ENCODE measurements at regions not wholly inside any gene's neighbourhood (a gene's known extent, or its start where the extent isn't known, plus 50 kb on each side); places are given as distances from the start of the nearest gene placed in this dataset.
"Not testable (repeated sequence)": the region's sequence is repeated elsewhere in the genome, so short reads cannot be mapped to it uniquely, and the experiment has no call there.

GRCh38 chr10:117747636-117748035 lies 205.1 kb downstream of the EMX2 start:
- no peak for DNase-seq (ENCODE audit: low read depth in 2 of 2)

GRCh38 chr10:117748058-117748457 lies 205.5 kb downstream of the EMX2 start:
- DNase-seq (ENCODE audit: low read depth in 2 of 2): no peak

GRCh38 chr10:117750616-117751015 lies 208.1 kb downstream of the EMX2 start:
- no peak for DNase-seq (ENCODE audit: low read depth in 2 of 2)

- no peak for DNase-seq (ENCODE audit: low read depth in 2 of 2)
These were observed 208.7 kb downstream of the EMX2 start for GRCh38 chr10:117751259-117751658.

GRCh38 chr10:117752103-117752502 lies 209.6 kb downstream of the EMX2 start:
- no peak for DNase-seq (ENCODE audit: low read depth in 2 of 2)

- no peak for DNase-seq (ENCODE audit: low read depth in 2 of 2)
These were observed 212.5 kb downstream of the EMX2 start for GRCh38 chr10:117754770-117755658.

GRCh38 chr10:117755659-117756014 lies 213.1 kb downstream of the EMX2 start:
- DNase-seq (ENCODE audit: low read depth in 2 of 2): no peak

GRCh38 chr10:117757086-117757720 lies 214.7 kb downstream of the EMX2 start:
- DNase-seq (ENCODE audit: low read depth in 2 of 2): no peak

GRCh38 chr10:117759266-117759665 lies 216.7 kb downstream of the EMX2 start:
- no peak for DNase-seq (ENCODE audit: low read depth in 2 of 2)

GRCh38 chr10:117761695-117762094 lies 219.1 kb downstream of the EMX2 start:
- no peak for DNase-seq (ENCODE audit: low read depth in 2 of 2)

GRCh38 chr10:117762126-117762818 lies 219.7 kb downstream of the EMX2 start:
- DNase-seq (ENCODE audit: low read depth in 2 of 2): no peak

- DNase-seq (ENCODE audit: low read depth in 2 of 2): no peak
These were observed 220.2 kb downstream of the EMX2 start for GRCh38 chr10:117762819-117763172.

- DNase-seq (ENCODE audit: low read depth in 2 of 2): no peak
These were observed 221.0 kb downstream of the EMX2 start for GRCh38 chr10:117763528-117763927.

- no peak for DNase-seq (ENCODE audit: low read depth in 2 of 2)
These were observed 225.9 kb downstream of the EMX2 start for GRCh38 chr10:117768333-117769042.

- no peak for DNase-seq (ENCODE audit: low read depth in 2 of 2)
These were observed 233.0 kb downstream of the EMX2 start for GRCh38 chr10:117775526-117775925.

GRCh38 chr10:117777222-117777621 lies 234.7 kb downstream of the EMX2 start:
- DNase-seq (ENCODE audit: low read depth in 2 of 2): not testable (repeated sequence)

- no peak for DNase-seq (ENCODE audit: low read depth in 2 of 2)
These were observed 235.7 kb downstream of the EMX2 start for GRCh38 chr10:117778241-117778640.

- DNase-seq (ENCODE audit: low read depth in 2 of 2): no peak
These were observed 237.9 kb downstream of the EMX2 start for GRCh38 chr10:117780411-117780810.

GRCh38 chr10:117781216-117781831 lies 238.8 kb downstream of the EMX2 start:
- no peak for DNase-seq (ENCODE audit: low read depth in 2 of 2)

GRCh38 chr10:117782276-117782675 lies 239.7 kb downstream of the EMX2 start:
- DNase-seq (ENCODE audit: low read depth in 2 of 2): no peak

GRCh38 chr10:117783698-117784395 lies 241.3 kb downstream of the EMX2 start:
- DNase-seq (ENCODE audit: low read depth in 2 of 2): no peak

Data from dermis microvascular lymphatic vessel endothelial cell (primary cell).